ENCODE measurements at regions not wholly inside any gene's neighbourhood (a gene's known extent, or its start where the extent isn't known, plus 50 kb on each side); places are given as distances from the start of the nearest gene placed in this dataset.

GRCh38 chr12:126616441-126616840, 1551.2 kb downstream of the AACS start:
- TF ChIP-seq POLR2A (IDR thresholded peaks at IDR 0.05; ENCODE audit: low read depth): no peak
- TF ChIP-seq, protein P1, sequence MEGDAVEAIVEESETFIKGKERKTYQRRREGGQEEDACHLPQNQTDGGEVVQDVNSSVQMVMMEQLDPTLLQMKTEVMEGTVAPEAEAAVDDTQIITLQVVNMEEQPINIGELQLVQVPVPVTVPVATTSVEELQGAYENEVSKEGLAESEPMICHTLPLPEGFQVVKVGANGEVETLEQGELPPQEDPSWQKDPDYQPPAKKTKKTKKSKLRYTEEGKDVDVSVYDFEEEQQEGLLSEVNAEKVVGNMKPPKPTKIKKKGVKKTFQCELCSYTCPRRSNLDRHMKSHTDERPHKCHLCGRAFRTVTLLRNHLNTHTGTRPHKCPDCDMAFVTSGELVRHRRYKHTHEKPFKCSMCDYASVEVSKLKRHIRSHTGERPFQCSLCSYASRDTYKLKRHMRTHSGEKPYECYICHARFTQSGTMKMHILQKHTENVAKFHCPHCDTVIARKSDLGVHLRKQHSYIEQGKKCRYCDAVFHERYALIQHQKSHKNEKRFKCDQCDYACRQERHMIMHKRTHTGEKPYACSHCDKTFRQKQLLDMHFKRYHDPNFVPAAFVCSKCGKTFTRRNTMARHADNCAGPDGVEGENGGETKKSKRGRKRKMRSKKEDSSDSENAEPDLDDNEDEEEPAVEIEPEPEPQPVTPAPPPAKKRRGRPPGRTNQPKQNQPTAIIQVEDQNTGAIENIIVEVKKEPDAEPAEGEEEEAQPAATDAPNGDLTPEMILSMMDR (IDR thresholded peaks at IDR 0.05): no peak
- no peak for TF ChIP-seq POLR2AphosphoS5 (IDR thresholded peaks at IDR 0.05)
- TF ChIP-seq EP300 (IDR thresholded peaks at IDR 0.05): no peak
